OCI-LY1 (cell line): ENCODE measurements at regions not wholly inside any gene's neighbourhood (a gene's known extent, or its start where the extent isn't known, plus 50 kb on each side); places are given as distances from the start of the nearest gene placed in this dataset.

Experiments used
- EZH2 ChIP-seq: fragments of 200-600 bp; sonication (generic), shearing (Covaris generic); IDR thresholded peaks from 2 replicates; pipeline ENCODE4 v1.8.0; 2017; ENCODE audit warnings: borderline replicate concordance, mixed run types, mild to moderate bottlenecking, antibody characterized with exemption, low read length, moderate library complexity, mixed read lengths
- TF ChIP-seq, protein P1 (sequence below): fragments of 200-600 bp; sonication (generic), shearing (Covaris generic); IDR thresholded peaks from 2 replicates; pipeline ENCODE4 v1.5.1; 2017; ENCODE audit warnings: mild to moderate bottlenecking, antibody characterized with exemption, low read length, moderate library complexity, mixed read lengths

GRCh38 chr12:90024262-90024661, 315.6 kb upstream of the ATP2B1 start:
- TF ChIP-seq, protein P1, sequence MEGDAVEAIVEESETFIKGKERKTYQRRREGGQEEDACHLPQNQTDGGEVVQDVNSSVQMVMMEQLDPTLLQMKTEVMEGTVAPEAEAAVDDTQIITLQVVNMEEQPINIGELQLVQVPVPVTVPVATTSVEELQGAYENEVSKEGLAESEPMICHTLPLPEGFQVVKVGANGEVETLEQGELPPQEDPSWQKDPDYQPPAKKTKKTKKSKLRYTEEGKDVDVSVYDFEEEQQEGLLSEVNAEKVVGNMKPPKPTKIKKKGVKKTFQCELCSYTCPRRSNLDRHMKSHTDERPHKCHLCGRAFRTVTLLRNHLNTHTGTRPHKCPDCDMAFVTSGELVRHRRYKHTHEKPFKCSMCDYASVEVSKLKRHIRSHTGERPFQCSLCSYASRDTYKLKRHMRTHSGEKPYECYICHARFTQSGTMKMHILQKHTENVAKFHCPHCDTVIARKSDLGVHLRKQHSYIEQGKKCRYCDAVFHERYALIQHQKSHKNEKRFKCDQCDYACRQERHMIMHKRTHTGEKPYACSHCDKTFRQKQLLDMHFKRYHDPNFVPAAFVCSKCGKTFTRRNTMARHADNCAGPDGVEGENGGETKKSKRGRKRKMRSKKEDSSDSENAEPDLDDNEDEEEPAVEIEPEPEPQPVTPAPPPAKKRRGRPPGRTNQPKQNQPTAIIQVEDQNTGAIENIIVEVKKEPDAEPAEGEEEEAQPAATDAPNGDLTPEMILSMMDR = no peak
- TF ChIP-seq EZH2 = no peak
